ENCODE measurements at regions not wholly inside any gene's neighbourhood (a gene's known extent, or its start where the extent isn't known, plus 50 kb on each side); places are given as distances from the start of the nearest gene placed in this dataset.

DNA sequence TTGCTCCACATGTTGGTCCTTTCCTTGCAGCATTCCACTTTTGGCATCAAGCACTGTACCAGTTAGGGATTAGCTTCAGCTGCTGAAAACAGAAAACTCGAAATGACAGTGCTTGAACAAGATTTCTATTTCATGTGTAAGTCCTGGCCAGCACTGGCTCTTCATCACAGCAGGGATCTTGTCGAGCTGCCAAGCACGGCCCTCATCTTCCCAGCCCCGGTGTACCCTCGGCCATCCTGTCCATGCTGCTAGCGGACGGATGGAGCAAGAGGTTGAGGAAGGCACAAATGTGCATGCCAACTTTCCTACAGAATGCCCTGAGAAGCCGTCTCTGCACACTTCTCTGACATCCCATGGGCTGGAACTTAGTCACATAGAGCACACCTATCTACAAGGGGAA lies 130.6 kb downstream of the TENT4A start:
- no peak for TF ChIP-seq GATA3 (IDR thresholded peaks at IDR 0.05; ENCODE audit: low read depth, low read length)
- no peak for TF ChIP-seq GATA2 (IDR thresholded peaks at IDR 0.05; ENCODE audit: low read depth, low read length)

DNA sequence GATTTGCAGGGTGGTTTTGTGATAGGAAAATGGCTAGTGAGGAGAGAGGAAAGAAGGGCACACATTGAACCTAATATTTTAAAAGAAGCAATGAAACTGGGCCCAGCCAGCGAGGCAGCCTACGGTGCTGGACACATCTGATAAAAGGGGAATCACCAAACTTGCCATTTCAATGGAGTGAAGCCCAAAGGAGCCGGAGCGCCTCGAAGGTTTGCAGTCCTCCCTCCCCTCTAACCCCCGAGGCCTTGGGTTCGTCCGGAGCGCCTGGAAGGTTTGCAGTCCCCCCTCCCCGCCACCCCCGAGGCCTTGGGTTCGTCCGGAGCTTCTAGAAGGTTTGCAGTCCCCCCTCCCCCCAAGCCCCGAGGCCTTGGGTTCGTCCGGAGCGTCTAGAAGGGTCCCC lies 132.6 kb downstream of the TENT4A start:
- TF ChIP-seq GATA2 (IDR thresholded peaks at IDR 0.05; ENCODE audit: low read depth, low read length): no peak
- no peak for TF ChIP-seq GATA3 (IDR thresholded peaks at IDR 0.05; ENCODE audit: low read depth, low read length)

DNA sequence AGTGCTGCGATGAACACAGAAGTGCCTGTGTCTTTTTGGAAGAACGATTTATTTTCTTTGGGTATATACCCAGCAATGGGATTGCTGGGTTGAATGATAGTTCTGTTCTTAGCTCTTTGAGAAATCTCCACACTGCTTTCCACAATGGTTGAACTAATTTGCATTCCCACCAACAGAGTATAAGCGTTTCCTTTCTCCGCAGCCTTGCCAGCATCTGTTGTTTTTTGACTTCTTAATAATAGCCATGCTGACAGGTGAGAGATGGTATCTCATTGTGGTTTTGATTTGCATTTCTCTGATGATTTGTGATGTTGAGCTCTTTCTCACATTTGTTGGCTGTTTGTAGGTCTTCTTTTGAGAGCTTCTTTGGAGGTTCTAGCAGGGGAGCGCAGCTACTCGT lies 134.6 kb downstream of the TENT4A start:
- TF ChIP-seq GATA3 (IDR thresholded peaks at IDR 0.05; ENCODE audit: low read depth, low read length) (no peak), GATA2 (IDR thresholded peaks at IDR 0.05; ENCODE audit: low read depth, low read length) (no peak)

DNA sequence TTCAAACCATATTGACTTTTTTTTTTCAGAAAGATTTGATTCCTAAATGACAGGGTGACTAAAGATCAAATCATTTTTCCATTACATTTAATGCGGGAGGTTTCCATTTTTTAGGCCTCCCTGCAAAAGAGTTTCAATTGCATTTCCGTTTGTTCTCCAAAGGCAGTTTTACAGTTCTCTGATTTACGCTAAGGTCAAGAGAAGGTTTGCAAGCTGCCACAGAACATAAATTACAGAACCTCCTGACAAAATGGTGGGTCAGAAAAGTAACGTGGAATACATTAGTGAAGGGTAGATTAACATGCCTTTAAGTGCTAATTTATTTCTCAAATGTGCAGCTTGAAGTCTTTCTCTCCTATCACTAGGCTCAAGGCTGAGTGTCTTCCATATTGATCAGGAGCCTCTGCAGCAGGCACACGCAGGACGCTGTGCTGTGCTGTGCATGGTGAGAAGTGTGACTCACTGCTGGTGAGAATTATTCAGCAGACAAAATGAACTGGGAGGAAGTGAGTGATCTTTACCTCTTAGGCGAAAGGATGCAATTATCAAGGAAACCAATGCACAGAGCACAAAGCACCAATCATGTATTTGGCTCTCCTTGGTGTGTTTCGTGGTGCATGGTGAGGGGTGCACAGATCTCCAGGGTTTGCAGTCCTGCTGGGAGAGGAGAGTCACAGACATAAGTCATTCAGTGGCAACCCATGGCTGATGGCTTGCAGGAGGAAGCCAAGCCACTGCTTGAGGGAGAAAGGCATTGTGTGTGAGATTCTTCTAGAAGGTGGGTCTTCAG lies 136.3 kb downstream of the TENT4A start:
- TF ChIP-seq GATA2 (IDR thresholded peaks at IDR 0.05; ENCODE audit: low read depth, low read length) (no peak), GATA3 (IDR thresholded peaks at IDR 0.05; ENCODE audit: low read depth, low read length) (no peak)

DNA sequence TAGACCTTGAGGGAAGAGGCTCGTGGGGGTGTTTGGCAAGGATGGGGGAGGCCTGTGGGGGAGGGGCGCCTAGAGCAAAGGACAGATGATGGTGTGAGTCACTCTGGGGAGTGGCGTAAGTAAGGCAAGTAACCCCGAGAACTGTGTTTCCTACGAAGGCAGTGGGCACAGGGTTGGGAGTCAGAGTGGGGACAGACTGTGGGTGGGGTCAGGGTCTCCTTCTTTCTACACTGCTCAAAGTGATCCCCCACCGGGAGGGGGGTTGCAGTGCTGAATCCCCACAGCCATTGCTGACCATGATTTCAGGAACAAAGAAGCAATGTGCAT lies 136.8 kb downstream of the TENT4A start:
- TF ChIP-seq GATA3 (IDR thresholded peaks at IDR 0.05; ENCODE audit: low read depth, low read length) (no peak), GATA2 (IDR thresholded peaks at IDR 0.05; ENCODE audit: low read depth, low read length) (no peak)

DNA sequence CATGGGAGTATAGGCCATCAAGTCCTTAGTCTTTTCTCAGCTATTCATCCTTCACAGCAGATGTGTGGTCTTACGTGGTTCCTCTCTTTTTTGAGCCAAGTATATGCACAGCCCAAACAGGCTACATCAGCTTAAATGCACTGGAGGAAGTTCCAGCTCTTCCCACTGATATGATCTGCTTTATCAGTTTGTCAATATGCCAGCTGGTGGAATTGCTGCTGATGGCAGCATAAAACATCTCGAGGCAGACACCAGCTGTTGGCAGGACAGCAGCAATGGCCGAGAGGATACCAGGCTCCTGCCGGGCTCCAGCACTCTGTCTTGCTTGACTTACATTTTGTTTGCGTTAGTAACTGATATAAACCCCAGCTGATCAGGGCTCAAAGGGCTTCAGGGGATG lies 143.4 kb downstream of the TENT4A start:
- TF ChIP-seq GATA2 (IDR thresholded peaks at IDR 0.05; ENCODE audit: low read depth, low read length) (peak; percentile 89), GATA3 (IDR thresholded peaks at IDR 0.05; ENCODE audit: low read depth, low read length) (peak; percentile 65)

DNA sequence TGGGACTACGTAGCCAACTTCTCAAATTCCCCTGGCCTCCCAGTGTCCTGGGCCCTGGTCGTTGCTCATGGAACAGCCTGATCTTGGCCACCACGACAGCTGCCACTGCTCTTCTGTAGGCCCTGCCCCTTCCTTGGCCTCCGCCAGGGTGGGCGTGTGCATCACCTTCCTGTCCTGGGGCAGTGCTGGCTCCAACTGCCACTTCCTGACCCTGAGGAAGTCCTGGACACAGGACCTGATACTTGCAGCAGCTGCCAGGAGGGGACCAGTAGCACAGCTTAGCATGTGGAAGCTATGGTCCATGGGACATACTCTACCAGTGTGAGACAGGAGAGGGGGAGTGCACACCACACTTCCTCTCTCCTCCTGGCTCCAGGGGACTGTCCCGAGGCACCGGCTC lies 145.2 kb downstream of the TENT4A start:
- TF ChIP-seq GATA3 (IDR thresholded peaks at IDR 0.05; ENCODE audit: low read depth, low read length) (no peak), GATA2 (IDR thresholded peaks at IDR 0.05; ENCODE audit: low read depth, low read length) (no peak)

DNA sequence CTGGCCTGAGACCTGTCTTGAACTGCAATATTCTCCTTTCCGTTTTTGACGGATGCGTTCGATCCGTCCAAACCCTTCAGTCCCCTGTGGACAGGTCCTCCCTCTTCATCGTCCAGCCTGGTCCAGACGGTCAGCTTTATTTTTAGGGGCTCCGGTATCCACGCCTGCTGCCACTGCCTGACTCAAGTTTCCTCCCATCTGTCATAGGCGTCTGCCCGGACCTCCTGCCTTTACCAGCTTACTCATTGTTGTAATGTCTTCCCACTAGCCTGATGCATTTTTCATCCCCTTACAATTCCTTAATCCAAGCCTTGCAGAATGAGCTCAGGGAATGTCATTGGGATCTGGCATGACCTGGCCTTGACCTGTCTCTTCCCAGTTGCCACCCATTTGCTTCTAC lies 145.8 kb downstream of the TENT4A start:
- TF ChIP-seq GATA3 (IDR thresholded peaks at IDR 0.05; ENCODE audit: low read depth, low read length) (no peak), GATA2 (IDR thresholded peaks at IDR 0.05; ENCODE audit: low read depth, low read length) (no peak)

DNA sequence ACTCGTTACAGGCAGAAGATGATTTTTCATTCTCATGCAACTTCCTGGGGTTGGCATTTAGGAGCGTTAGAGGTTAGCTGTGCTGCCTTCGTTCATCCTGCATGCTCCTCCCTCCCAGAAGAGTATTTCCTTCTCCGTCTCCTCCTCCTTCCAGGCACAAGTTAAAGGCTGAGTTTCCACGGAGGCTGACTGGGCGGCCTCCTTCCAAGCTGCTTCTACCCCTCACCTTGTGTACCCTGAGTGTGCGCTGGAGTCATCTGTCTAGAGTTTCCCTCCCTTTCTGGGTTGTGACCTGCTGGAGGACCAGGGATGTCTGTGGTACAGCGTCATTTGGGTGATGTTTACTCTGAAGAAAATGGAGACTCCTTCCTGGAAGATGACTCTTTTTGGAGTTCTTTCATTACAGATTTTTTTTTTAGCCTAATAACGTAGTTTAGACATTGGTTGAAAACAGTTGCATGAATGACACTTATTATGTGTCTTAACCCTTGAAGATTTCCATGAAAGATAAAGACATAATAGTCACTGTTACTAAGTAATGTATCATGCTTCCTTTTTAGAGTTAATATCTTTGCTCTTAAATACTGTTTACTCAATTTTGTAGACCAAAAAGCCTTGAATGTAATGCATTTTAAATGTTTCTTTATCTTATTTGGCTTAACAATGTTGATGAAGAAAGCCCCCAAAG lies 146.9 kb downstream of the TENT4A start:
- no peak for TF ChIP-seq GATA3 (IDR thresholded peaks at IDR 0.05; ENCODE audit: low read depth, low read length)
- no peak for TF ChIP-seq GATA2 (IDR thresholded peaks at IDR 0.05; ENCODE audit: low read depth, low read length)

DNA sequence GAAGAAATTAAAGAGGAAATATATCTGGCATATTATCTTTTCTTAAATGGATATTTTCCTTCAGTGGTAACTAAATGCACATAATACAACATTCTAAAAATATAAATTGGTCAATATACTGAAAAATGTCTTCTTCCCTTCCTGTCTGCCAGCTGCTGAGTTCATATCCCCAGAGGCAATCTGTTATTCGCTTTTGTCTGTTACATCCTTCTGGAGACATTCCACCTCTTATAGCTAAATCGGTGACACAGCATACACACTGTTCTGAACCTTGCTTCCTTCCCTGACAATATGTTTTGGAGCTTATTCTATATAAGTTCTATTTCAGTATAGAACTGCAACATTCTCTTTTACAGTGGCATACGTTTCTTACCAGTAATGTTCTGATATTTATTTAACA lies 147.8 kb downstream of the TENT4A start:
- TF ChIP-seq GATA2 (IDR thresholded peaks at IDR 0.05; ENCODE audit: low read depth, low read length): no peak
- no peak for TF ChIP-seq GATA3 (IDR thresholded peaks at IDR 0.05; ENCODE audit: low read depth, low read length)

DNA sequence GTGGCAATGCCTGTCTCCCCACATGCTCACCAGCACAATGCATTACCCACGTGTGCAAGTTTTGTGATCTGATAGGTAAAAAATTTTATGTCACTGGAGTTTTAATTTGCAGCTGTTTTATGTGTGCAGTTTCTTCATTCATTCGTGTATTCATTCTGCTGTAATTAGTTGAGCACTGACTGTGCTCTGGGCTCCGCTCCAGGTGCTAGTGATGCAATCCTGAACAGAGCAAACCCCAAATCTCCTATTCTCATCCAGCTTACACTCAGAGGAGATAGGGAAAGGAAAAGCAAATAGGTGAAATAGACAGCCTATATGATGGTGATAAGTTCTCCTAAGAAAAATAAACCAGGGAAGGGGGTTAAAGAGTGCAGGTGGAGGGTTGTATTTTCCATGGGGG lies 148.4 kb downstream of the TENT4A start:
- no peak for TF ChIP-seq GATA2 (IDR thresholded peaks at IDR 0.05; ENCODE audit: low read depth, low read length)
- no peak for TF ChIP-seq GATA3 (IDR thresholded peaks at IDR 0.05; ENCODE audit: low read depth, low read length)

DNA sequence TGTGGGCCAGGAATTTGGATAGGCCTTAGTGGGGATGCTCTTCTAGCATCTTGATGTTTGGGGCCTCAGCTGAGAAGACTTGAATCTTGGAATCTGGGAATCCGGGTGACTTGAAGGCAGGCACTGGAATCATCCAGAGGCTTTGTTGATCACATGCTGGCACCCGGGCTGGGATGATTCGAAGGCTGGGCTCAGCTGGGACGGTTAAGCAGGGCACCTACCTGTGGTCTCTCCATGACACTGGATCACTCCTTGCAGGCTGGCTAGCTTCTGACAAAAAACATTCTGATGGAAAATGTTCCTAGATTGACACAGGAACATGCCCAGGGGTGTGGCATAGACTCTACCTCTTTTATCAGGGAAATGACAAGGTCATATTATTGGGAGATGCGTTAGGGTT lies 149.1 kb downstream of the TENT4A start:
- no peak for TF ChIP-seq GATA3 (IDR thresholded peaks at IDR 0.05; ENCODE audit: low read depth, low read length)
- TF ChIP-seq GATA2 (IDR thresholded peaks at IDR 0.05; ENCODE audit: low read depth, low read length): no peak

DNA sequence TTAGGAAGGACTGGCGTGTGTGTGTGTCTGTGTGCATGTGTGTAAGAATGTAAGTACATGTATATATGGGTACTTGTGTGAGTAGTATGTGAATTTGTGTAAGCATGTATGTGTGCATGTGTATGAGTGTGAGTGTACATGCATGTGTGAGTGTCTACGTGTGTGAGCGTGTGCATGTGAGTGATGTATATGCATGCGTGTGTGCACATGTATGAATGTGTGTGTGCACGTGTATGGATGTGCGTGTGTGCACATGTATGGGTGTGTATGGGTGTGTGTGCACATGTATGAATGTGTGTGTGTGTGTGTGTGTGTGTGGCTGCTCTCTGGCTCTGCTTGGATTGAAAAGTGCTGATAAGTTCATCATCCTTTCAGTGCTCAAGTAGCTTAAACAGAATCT lies 154.5 kb downstream of the TENT4A start:
- no peak for TF ChIP-seq GATA3 (IDR thresholded peaks at IDR 0.05; ENCODE audit: low read depth, low read length)
- no peak for TF ChIP-seq GATA2 (IDR thresholded peaks at IDR 0.05; ENCODE audit: low read depth, low read length)

DNA sequence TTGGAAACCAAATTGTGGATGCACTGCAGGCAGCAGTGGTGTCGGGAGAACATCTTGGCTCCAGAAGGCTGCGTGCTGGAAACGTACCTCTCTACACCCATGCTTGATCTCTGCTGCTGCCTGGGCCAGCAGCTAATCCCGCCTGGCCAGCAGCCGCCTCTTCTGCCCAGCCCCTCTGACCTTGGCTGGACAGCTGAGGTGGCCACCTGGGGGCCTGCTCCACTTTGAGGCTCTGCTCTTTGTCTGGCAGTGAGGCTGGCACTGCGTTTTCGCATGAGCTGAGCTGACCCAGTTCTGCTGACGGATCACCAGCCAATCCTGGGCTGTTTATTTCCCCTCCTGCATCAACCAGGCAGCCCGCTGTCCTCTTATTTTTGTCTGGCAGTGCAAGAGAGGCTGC lies 154.9 kb downstream of the TENT4A start:
- TF ChIP-seq GATA3 (IDR thresholded peaks at IDR 0.05; ENCODE audit: low read depth, low read length) (no peak), GATA2 (IDR thresholded peaks at IDR 0.05; ENCODE audit: low read depth, low read length) (no peak)

DNA sequence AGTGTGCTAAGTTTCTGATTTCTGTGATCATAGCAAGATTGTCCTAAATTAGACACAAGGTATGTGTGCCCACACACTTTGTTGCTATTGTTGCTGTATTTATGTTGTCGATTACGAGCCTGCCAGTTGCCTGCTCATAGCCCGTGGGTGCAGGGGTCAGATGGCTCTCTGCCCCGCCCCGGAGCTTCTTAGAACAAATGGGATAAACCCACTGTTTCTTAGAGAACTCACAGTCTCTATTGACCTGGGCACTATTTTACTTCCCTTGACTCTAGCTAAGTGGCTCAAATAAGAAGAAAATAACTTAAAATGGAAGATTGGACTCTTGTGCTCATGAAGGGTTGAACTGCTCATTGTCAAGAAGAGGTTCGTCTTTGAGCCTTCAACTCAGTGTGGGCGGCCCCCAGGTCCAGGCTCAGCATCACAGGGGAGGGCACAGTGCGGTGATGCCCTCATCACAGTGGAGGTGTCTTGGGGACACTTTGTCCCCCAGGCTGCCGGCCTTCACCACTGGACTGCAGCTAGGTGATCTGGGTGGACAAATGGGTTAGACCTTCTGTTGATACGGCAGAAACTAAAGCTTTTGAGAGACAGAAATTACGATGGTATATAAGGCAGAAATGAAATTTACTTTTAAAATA lies 155.5 kb downstream of the TENT4A start:
- TF ChIP-seq GATA2 (IDR thresholded peaks at IDR 0.05; ENCODE audit: low read depth, low read length): no peak
- TF ChIP-seq GATA3 (IDR thresholded peaks at IDR 0.05; ENCODE audit: low read depth, low read length): no peak
